Dedifferentiated amniotic fluid mesenchymal stem cell (primary cell): ENCODE measurements at regions not wholly inside any gene's neighbourhood (a gene's known extent, or its start where the extent isn't known, plus 50 kb on each side); places are given as distances from the start of the nearest gene placed in this dataset.

Experiments used
- DNase-seq: peaks from one replicate; pipeline ENCODE4 v3.0.0-alpha.2; 2016; ENCODE audit errors: extremely low spot score

DNA sequence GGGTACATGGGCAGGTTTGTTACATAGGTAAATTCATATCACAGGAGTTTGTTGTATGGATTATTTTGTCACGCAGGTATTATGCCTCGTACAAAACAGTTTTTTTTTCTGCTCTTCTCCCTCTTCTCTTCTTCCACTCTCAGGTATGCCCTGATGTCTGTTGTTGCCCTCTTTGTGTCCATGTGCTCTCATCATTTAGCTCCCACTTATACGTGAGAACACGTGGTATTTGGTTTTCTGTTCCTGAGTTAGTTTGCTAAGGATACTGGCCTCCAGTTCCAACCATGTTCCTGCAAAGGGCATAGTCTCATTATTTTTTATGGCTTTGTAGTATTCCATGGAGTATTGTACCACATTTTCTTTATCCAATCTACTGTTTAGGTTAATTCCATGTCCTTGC is 65.7 kb downstream of the UNC5CL start:
- no peak for DNase-seq

DNA sequence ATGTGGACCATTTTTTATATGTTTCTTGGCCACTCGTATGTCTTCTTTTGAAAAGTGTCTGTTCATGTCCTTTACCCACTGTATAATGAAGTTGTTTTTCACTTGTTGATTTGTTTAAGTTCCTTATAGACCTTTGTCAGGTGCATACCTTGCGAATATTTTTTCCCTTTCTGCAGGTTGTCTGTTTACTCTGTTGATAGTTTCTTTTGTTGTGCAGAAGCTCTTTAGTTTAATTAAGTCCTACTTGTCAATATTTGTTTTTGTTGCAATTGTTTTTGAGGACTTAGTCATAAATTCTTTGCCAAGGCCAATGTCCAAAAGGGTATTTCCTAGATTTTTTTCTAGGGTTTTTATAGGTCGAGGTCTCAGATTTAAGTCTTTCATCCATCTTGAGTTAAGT is 66.2 kb downstream of the UNC5CL start:
- DNase-seq: no peak

DNA sequence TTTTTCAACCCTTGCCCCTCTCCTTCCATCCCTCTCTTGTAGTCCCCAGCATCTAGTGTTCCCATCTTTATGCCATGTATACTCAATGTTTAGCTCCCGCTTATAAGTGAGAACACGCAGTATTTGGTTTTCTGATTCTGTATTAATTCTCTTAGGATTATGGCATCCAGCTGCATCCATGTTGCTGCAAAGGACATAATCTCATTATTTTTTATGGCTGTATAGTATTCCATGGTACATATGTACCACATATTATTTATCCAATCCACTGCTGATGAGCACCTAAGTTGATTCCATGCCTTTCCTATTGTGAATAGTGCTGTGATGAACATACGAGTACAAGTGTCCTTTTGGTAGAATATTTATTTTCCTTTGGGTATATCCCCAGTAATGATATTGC is 66.8 kb downstream of the UNC5CL start:
- DNase-seq: no peak

DNA sequence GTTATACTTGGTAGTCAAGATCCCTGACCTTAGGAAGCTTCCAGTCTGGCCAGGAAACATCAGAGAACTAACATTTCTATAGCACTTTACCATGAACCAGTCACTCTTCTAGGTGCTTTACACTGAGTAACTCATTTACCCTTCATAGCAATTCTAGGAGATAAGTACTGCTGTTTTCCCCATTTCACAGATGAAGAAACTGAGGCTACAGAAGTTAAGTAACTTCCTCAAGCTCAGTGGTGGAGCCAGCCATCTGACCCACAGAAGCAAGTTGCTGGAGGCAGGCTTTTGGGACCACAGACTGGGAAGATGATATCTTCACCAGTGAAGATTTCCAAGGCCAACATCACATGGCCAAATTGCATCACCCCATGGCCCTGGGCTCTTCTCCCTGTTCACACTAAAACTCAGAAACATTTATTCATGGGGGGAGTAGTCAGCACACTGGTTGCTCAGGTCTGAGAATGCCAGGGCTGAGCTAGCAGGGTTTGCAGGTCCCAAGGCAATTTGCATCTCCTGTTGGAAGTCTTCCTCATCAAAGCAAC is 70.3 kb downstream of the UNC5CL start:
- DNase-seq: no peak

DNA sequence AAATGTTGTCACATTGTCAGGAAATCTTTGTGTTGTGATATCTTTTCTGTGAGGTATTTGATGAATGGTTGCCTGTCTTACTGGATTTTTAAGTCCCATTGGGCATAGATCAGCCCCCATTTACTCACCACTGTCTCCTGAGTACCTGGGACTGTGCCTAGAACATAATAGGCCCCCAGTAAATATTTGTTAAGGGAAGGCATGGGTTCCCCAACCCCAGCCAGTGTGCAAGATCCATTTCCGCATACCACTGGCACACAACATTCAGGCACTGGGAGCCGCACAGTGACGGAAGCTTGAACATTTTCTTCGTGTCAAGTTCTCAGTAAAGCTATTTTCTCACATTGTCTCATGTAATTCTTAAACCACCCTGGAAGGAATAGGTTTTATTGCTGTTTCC is 72.2 kb downstream of the UNC5CL start:
- DNase-seq: no peak

DNA sequence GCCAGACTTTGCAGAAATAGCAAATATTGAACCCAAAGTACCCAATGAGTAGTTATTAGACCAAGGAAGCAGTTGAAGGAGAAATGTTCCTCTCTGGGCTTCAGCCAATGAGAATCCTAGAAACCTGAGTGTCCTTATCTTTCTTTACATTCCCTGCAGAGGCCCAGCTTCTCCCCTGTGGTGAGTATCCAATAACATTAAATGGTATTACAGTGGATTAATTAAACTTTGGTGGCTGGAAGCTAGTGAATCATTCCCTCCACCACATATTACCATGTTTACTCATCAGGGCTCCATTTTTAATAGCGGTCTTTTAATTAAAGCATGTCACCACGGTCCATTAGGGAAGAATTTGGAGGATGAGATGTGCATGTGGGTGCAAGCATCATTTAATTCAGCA is 74.0 kb downstream of the UNC5CL start:
- no peak for DNase-seq

DNA sequence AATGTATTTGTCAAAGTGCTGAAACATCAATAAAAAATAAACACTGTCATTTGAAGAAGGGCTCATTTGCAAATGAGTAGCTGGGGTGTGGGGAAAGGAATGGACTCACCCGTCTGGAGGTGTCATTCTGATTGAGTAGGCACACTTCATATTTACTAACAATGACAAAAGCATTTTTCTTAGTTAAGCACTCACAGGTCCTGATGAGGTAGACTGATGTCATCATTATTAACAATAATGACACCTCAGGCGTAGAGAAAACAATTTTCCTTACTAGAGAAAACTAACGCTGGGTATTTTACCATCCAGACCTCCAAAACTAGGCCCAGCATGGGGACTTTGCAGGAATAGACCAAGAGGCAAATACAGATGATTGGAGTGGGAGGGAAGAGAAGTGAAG is 76.0 kb downstream of the UNC5CL start:
- no peak for DNase-seq

DNA sequence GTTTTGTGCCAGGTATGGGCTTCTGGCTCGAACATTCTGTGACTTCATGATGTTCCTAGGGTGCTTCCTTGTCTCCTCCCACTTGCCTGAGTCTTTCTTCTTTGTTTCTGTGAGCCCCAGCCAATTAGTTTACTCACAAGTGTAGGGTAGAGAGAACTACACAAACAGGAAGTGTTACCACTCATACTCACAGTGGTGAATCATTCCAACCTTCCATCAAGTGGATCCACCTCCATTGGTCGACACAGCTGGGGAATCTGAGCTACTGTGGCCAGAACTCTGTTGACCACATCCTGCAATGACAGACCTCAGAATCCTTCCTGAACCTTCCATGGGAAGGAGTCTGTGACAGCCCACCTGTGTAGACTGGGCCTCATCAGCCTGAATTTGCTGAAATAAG is 76.8 kb downstream of the UNC5CL start:
- no peak for DNase-seq

DNA sequence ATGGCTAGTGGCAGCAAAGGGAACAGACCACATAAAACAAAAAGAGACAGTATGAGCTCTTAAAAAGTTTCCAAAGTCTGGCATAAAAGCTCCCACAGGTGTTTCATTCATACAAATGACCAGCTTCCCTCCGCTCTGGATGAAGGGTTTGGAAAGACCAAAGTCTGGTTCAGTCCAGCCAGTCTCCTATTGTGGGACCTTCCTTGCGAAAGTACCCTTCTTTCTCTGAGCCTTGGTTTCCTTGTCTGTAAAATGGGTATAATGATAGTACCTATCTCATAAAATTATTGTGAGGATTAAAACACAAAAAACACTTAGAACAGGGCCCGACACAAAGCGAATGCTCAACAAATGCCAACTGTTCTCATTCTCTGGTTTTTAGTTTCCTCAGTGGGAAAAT is 77.2 kb downstream of the UNC5CL start:
- no peak for DNase-seq

DNA sequence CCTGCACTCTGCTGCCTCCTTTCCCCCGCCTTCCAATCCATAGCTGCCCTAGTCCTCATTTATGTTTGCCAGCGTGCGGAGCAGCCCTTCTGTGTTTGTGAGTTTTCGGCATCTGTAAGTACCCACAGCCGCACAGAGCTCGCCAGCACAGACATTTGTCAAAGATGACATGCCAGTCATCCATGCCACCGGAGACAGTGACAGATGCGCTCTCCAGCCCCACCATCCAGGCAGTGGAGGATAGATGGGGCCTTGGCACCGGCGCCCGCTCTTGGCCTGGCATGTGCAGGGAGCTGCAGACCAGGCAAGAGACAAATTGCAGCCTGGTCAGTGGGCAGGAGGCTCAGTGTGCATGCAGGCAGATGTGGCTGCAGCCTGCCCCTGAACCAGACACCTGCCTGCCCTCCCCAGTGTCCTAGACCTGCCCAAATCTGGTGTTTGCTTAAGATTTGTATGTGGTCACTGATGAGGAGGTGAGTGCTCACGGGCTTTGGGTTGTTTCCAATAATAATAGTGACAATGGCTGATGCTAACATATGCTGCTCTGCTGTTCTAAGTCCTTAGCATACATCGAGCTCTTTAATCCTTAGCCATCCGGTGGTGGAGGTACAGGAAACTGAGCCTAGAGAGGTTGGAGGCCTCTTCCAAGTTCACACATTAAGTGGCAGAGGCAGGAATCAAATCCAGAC is 78.1 kb downstream of the UNC5CL start:
- no peak for DNase-seq

DNA sequence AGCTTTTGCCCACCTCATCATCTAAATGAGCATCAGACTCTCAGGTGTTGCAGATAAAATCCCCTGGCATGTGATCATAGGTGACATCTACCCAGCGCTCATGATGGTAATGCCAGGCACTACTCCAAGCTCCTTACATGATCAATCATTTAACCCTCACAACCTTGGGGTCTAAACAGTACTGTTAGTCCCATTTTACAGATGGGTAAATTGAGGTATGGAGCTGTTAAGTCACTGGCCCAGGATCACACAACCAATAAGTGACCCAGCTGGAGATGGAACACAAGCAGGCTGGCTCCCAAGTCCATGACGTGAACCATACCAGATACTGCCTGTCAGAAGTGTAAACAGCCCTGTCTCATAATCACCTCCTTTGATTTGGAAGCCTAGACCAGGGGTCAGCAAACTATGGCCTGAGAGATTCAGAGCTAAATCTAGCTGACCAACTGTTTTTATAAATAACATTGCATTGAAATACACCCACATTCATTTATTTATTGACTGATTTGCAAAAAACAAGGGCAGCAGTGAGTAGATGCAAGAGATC is 79.2 kb downstream of the UNC5CL start:
- no peak for DNase-seq

DNA sequence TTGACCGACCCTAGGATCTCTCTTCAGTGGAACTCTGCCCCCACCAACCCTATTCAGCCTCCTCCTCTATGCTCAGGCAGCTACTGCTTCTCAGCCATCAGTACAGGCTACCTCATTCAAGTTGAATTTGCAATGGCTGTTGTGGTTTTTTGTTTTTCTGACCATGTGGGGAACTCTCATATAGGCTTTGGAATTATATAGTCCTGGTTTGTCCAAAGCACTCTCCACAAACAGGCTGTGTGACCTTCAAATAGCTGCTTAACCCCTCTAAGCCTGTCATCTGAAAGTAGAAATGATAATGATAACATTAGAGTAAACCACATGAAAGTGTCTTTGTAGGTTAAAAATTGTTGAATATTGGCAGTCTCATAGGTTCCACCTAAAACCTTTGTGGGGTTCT is 80.3 kb downstream of the UNC5CL start:
- DNase-seq: no peak

DNA sequence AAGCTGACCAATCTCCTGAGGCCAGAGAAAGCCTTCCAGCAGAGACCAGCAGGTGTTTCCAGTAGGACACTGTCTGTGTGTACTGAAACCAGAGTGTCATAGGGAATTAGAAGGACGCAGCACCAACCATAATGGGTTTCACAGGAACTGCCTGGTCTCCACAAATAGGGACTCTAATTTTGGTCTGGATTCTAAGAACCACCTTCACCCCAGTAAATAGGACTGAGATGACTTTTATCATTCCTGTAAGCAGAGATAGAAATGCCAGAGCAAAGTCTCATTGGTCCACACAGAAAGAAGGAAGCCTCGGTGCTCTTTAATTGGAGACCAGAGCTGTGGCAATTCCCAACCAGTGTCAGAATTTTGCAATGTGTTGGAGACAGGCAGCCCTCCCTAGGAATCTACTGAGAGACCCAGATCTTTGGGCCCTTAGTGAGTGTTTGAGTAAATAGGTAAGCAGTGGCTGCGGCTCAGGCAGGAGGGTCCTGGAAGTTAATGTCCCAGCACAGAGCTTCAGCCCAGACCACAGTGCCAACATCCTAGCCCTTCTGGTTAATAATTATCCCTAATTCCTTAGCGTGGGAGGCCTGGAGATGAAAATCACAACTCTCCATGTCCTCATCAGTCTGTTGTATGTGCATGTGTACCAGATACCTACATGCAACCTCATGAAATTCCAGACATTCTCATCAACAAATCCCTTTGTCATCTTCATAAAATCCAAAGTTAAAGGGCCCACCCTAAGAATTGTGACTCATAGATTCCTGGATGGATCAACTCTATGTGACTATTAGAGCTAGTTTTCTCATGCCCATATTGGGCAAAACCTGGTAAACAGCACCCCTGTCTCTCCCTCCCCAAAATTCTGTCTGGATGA is 81.2 kb downstream of the UNC5CL start:
- DNase-seq: peak; percentile 69

DNA sequence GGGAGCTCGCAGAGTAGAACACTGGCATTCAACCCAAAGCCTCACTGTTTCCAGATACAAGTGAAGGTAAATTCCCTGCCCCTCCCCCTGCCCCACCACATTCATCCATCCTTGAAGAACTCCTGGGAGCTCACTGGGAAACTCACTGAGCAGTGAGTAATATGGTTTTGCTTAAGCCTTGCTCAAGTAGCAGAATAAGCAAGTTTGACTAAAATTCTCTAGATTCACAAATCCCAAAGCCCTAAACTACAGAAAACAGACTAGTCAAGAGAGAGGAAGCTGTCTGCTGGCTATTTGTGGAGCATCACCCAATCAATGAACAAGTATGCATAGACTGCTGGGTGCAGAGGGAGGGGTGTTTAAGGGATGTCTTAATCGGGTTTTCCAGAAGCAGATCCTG is 82.1 kb downstream of the UNC5CL start:
- DNase-seq: no peak

DNA sequence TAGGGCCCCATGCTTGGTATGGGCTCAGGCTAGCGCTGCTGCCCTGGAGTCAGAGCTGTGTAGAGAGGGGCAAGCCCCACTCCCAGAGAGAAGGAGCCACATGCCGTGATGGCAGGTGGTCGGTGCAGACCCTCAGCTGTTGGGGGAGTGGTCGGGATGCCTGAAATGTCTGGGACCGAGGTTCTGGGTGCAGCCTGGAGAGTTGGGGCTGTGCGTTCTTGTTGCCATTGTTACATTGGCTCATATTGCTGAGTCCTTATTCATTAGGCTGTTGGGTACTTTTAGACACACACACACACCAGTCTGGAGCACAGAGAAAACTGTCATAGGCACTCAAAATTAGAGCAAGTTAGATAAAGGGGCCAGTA is 83.9 kb downstream of the UNC5CL start:
- no peak for DNase-seq

DNA sequence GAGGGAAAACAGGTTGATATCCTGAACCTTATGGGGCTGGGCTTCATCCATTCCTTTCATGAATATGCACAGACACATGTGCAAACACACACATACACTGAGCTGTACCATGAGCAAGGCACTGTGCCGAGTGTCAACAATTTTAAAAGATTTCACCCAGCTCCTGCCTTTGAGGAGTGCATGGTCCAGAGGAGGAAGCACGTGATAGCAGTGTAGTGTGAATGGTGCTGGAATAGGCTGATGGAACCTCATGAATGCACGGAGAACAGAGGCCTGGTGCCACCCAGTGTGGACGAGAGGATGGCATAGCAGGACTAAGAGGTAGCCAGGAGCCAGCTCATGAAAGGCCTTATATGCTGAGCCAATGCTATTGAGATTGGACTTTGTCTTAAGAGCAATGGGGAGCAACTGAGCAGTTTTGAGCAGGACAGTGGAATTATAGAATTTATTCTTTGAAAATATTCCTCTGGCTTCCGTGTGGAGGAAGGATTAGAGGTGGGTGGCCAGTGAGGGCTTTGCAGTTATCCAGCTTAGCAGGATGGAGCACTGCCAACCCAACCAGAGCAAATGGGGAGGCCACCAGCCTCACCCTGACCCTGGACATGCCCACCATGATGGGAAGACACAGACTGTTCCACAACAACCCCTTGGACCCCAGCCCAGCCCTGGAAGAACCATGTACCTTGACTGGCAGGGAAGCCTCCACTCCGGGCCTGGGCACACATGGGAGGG is 84.4 kb downstream of the UNC5CL start:
- DNase-seq: no peak

DNA sequence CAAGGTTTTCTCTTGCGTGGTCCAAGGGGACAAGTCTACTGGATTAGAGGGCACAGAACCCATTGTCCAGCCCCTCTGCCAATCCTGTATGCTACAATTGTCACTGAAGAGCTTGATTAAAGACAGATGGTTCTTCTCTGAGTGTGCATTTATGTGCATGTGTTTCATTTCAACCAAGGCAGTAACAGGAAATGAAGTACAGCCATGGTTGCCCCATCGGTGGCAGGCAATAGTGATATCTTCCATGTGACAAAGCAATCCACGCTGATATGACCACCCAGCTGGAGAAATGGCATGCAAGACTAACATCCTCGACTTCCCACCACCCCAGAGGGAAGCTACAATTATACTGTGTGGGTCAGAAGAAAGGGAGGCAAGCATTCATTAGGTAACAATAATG is 85.5 kb downstream of the UNC5CL start:
- no peak for DNase-seq

DNA sequence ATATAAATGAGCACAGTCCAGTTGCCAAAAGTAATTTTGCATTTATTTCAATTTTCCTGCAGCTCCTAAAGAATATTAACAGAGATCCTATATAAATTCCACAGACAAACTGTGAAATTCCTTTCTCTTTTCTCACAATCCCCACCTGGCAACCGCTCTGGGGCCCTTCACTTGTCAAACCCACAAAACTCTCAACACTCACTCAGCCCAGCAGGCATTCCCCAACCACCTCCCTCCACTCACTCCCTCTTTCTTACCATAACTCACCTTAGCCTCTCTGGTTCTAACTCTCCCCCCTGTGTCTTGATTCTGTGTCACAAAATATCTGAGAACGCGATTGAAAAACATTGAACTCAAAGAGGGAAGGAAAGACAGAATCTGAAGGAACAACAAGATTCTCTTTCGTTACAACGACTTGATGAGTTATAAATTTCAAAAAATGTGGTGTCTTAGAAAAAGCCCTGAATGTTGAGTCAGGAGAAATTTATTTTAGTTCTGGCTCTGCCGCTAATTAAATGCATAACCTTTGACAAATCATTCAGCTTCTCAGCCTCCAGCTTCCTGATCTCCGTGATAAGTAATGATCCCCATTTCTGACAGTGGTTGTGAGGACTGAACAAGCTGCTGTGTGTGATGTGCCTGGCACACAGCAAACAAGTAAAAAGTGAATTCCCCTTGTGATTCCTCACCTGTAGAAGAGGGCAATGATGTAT is 87.9 kb downstream of the UNC5CL start:
- no peak for DNase-seq

DNA sequence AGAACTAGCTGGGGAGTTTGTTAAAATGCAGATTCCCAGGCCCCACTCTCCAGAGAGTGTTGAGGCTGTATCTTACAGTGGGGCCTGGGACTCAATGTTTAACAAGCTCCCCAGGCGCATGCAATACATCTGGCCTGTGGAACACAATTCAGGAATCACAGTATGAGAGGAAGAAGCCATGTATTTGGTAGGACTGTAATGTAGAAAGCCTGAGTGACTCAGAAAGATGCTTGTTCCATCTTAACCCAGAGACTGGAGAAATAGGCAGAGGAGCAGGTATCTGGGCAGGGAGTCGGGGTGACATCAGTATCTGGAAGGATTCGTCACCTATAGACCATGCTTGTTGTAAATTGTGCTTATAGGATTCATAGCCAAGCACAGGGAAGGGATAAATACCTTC is 90.5 kb downstream of the UNC5CL start:
- no peak for DNase-seq

DNA sequence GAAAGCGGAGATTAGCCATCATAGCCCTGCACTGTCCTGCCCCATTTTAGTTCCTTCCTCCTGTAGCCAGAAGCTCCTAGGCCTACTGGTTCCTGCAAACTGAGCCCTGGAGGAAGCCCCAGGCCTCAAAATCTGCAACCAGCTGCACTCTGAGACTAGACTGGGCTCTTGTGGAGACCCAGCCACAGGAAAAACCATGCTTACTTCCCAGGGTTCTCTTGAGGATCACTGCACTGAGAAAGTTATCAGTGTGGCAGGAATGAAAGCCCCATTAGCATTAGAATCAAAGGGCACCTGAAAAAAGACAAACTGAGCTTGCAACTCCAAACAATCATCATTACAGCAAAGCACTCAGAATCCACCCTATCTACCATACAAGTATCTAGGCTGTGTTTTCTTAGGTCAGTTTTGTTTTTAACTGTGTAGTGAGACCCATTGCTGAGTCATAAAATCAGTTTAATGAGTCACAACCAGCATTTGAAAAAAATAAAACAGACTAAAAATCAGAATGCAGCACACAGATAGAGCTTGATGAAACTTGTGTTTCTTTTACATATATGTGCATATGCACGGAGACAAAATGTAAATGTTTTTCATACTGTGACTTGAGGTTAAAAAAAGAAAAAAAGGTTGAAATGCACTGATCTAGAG is 91.0 kb downstream of the UNC5CL start:
- DNase-seq: peak; percentile 35

DNA sequence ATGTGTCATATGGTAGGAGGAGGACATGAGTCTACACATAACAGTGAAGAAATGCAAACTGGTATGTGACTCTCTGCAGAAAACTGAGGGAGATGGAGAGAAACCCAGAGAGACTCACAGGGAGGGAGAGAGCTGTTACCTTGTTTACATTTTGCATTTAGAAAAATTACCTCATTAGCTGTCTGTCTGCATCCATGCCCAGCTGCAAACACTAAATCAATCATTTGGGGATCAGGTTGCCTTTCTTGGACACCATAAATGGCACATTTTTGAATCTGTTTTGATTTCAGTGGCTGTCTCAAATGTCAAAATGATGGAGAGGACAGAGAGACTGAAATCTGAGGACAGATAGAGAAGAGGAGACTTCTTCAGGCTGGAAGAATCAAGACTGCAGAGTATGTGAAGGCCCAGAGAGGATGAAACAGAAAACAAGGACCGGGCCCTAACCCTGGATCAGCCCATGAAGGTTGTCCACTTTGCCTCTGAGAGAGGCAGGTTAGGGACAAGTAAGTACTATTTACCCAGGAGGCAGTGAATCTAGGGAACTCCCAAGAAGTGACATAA is 92.2 kb downstream of the UNC5CL start:
- no peak for DNase-seq
